HG02840 (cell line): ENCODE measurements at regions not wholly inside any gene's neighbourhood (a gene's known extent, or its start where the extent isn't known, plus 50 kb on each side); places are given as distances from the start of the nearest gene placed in this dataset.
"Not testable (repeated sequence)": the region's sequence is repeated elsewhere in the genome, so short reads cannot be mapped to it uniquely, and the experiment has no call there.

Experiments used
- ATAC-seq: cut with Tn5 transposase; IDR thresholded peaks from one replicate; pipeline ENCODE4 v1.9.1; 2021; ENCODE audit warnings: mild to moderate bottlenecking, moderate library complexity, moderate number of reproducible peaks; ENCODE audit not compliant: unreplicated experiment, low FRiP score

DNA sequence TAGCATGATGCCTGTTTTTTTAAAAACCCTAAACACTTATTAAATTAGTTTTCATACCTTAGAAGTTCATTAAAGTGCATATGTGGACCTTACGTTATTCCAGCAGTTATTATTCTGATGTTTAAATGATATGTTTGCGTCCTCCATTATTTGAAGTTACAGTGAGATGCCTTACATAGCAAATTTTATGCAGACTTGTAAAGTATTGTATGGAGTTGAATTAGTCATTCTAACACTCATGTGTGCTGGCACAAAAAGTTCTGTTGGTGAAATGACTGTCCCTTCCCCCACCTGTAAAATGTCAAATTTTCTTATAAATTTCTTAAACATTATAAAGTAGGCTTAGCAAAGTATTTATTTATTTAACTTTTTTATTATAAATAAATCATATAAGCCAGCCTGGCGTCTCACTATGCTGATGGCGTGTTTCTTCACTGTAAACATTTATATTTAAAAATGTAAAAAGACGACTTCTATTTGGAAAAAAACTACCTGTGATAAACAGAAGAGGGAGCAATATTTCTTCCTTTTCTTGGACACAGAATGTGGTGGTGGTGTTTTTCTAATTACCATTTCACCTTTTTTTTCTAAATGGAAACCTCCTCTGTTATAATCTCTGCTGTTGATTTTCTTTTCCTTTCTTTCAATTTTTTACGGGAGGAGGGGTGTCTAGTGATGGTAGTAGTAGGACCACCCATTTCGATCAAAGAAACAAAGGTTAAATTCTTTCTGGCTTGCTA is 155.4 kb downstream of the RFPL4B start:
- no peak for ATAC-seq

- no peak for ATAC-seq
Observed at GRCh38 chr6:112503091-112503596, 156.0 kb downstream of the RFPL4B start.

DNA sequence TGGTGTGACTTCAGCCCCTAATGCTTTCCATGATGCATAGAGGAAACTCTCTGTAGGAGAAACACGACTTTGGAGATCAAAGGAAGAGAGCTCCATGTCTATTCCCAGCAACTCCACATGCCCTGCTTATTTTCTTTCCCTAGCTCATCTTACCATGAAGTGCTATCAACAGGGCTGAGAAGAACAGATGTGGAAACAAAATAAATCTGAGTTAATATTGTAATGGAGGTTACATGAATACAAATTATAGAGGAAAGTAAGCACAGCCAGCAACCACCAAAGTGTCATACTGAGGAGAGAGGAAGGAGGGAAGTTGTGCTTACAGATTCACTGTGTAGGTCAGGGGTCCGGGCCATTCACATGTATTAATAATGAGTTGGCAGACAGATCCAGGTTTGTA is 157.5 kb downstream of the RFPL4B start:
- ATAC-seq: no peak

DNA sequence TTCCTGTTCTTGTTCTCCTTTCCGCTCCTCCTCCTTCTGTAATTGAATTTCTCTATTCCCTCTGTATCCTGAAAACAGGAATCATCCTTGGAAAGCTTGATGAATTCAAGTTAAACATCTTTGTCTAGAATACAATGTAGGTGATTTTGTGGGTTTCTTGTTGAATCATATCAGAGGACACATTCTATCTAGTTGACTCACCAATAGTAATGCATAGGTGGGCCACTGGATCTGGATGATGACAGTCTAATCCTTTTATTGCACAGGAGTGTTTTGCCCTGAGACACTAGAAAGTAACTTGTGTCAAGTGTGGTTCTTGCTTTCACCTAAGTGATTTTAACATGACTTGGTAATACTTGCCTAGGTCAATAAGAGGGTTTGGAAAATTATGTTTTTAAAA is 164.3 kb downstream of the RFPL4B start:
- no peak for ATAC-seq

- ATAC-seq: no peak
Observed at GRCh38 chr6:112513175-112513574, 166.0 kb downstream of the RFPL4B start.

DNA sequence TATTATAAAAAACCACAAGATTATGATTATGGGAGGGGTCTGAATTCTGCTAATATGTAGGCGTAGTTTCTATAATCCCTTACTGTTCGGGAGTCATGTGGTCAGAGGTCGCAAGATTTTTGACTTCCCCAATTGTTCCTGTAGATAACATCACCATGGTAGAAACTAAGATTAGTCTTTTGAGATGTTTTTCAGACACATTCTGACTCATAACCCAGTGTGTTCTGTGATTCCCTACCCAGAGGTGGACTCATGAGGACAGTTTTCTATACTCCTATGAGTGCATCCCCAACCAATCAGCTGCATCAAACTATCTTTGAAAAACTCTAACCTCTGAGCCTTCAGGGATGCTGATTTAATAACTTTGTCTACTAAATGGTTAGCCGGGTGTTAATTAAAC is 175.5 kb downstream of the RFPL4B start:
- ATAC-seq: no peak

DNA sequence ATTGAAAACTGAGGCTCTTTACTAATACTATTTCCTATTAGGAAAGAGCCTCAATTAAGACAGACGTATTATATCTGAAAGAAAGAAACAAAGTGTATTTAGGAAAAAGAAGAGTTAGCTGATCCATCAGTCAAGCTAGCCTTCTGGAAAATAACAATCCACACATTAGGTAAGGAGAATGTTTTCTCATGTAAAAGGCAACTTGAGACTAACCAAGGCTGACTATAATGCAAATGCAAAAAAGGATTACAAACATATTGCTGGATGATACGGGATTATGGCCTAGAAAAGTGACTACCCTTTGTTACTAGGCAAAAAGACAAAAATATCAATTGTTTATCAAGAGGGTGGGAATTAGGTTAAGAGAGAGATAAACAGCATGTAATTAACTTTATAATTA is 176.9 kb downstream of the RFPL4B start:
- no peak for ATAC-seq

DNA sequence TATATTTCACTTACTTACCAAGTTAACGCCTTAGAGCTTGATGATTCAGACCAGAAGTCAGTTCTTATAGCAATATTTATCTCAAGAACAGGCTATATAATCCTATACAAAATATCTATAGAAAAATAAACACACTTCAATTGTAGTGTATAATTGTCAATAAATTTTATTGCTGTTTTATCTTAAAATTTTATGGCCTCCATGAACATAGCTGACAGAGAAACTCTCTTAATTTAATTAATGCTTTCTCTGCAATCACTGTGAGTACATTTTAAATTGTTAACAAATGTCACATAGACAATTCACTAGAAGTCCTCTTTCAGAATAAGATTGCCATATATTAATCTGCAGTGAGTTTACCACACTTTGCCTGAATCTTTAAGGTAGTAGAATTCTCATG is 178.6 kb downstream of the RFPL4B start:
- no peak for ATAC-seq

GRCh38 chr6:112526594-112526993 is 179.5 kb downstream of the RFPL4B start:
- ATAC-seq: no peak

- not testable (repeated sequence) for ATAC-seq
Observed at GRCh38 chr6:112528306-112528705, 181.2 kb downstream of the RFPL4B start.

DNA sequence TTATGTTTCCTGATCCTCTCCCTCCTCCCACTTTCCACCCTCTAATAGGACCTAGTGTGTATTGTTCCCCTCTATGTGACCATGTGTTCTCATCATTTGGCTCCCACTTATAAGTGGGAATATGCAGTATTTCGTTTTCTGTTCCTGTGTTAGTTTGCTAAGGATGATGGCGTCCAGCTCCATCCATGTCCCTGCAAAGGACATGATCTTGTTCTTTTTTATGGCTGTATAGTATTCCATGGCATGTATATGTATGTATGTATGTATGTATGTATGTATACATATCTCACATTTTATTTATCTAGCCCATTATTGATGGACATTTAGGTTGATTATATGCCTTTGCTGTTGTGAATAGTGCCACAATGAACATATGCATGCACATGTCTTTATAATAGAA is 188.7 kb downstream of the RFPL4B start:
- no peak for ATAC-seq

DNA sequence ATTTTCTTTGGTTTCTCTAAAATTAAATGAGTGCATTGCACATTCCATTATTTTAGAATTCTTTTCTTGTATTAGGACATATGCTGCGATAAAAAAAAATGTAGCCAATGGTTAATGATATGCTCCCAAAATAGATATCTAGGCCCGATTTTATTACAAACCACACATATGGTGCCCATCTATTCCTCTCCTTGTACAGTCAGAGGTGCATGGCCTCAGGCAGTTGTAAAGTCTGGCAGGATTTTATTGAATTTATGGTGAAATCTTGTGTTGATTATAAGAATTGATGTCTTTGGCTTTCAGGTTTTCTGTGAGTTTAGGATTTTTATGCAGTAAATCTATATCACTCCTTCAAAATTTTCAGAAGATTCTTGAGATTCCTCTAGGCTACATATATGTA is 192.2 kb downstream of the RFPL4B start:
- ATAC-seq: no peak

GRCh38 chr6:112541847-112542246 is 194.7 kb downstream of the RFPL4B start:
- not testable (repeated sequence) for ATAC-seq

DNA sequence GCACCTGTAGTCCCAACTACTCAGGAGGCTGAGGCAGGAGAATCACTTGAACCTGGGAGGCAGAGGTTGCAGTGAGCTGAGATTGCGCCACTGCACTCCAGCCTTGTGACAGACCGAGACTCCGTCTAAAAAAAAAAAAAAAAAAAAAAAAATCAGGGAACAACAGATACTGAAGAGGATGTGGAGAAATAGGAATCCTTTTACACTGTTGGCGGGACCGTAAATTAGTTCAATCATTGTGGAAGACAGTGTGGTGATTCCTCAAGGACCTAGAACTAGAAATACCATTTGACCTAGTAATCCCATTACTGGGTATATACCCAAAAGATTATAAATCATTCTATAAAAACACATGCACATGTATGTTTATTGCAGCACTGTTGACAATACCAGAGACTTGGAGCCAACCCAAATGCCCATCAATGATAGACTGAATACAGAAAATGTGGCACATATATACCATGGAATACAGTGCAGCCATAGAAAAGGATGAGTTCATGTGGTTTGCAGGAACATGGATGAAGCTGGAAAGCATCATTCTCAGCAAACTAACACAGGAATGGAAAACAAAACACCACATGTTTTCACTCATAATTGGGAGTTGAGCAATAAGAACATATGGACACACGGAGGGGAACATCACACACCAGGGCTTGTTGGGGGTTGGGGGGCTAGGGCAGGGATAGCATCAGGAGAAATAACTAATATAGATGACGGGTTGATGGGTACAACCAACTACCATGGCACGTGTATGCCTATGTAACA is 200.4 kb downstream of the RFPL4B start:
- not testable (repeated sequence) for ATAC-seq

DNA sequence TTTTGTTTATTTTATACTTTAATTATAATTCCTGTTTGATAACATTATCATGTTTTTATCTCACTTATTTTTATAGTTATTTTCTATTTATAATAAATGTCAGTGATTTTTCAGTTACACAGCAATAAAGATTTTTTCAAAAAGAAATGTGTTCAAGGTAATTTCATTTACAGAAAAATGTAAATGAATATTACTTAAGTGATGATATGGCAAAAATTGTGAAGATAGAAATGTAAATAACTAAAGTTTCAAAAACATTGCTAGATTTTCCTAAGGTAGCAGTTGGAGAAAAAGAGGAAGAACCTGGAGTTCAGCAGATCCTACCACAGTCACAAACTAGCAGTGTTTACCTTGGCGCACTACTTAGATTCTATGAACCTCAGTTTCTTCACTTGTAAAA is 202.6 kb downstream of the RFPL4B start:
- ATAC-seq: no peak

- ATAC-seq: no peak
Observed at GRCh38 chr6:112557435-112557834, 210.3 kb downstream of the RFPL4B start.

- ATAC-seq: no peak
Observed at GRCh38 chr6:112557961-112558360, 210.8 kb downstream of the RFPL4B start.

DNA sequence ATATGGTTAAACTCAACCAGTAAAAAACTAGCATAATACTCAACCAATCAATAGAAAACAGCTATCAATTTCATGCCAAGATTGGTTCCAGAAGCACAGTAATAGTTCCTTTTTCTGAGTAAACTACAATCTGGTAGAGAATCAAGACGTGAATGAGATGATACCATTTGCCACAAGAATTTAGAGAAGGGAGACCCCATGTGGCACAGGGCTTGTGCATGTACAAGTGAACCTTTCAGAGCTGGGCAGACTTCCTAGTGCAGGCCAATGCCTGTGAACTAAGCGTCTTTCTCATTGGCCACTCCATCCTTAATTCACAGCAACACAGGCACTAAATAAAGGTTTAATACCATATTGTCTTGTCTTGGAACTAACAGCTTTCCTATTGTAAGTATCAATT is 213.5 kb downstream of the RFPL4B start:
- no peak for ATAC-seq

- no peak for ATAC-seq
Observed at GRCh38 chr6:112562301-112563231, 215.4 kb downstream of the RFPL4B start.

GRCh38 chr6:112563368-112563767 is 216.2 kb downstream of the RFPL4B start:
- ATAC-seq: no peak

DNA sequence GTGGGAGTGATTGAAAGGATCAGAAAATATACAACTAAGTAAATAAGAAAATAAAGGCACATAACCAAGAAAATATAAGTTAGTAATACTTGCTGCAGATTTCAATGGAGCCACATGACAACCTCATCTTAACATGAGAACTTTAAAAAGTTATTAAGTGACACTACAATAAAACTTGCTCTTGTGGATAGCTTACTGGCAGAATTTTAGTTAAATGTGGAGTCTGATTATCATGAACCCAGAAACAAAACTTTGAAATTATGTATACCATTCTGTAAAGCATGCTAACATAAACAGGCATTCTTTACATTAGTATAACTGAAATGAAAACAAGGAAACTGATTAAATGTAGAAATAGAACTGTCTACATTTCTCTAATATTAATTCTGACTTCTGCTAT is 220.9 kb downstream of the RFPL4B start:
- no peak for ATAC-seq
